ENCODE measurements at regions not wholly inside any gene's neighbourhood (a gene's known extent, or its start where the extent isn't known, plus 50 kb on each side); places are given as distances from the start of the nearest gene placed in this dataset.

DNA sequence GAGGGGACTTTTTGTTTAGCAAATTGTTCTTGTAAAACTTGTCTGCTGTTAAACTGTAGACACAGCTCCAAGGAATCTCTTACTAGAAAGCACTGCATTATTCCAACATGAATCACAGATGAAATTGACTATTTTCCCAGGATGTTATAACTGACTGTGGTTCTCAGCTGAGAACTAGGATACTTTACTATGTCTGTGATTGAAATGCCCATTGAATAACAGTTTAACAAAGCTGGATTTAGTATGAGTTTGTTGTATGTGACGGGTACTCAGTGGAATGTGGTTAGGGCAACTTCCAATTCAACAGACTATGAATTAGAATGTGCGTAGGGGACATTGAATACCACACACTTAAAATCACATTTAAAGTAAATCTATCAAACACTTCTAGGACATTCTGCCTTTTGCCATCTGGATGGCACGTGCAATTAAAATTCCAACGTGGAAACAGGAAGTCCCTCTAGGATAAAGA is 193.4 kb upstream of the PREP start (continued):
- TF ChIP-seq JUNB (IDR thresholded peaks at IDR 0.05; ENCODE audit: unreplicated experiment) (no peak), STAT1 (IDR thresholded peaks at IDR 0.05; ENCODE audit: unreplicated experiment) (no peak), NANOG (IDR thresholded peaks at IDR 0.05; ENCODE audit: borderline replicate concordance) (no peak), ZNF331 (CRISPR knock-in tag; IDR thresholded peaks at IDR 0.05; ENCODE audit: low read depth) (no peak)
- TF ChIP-seq, protein P1, sequence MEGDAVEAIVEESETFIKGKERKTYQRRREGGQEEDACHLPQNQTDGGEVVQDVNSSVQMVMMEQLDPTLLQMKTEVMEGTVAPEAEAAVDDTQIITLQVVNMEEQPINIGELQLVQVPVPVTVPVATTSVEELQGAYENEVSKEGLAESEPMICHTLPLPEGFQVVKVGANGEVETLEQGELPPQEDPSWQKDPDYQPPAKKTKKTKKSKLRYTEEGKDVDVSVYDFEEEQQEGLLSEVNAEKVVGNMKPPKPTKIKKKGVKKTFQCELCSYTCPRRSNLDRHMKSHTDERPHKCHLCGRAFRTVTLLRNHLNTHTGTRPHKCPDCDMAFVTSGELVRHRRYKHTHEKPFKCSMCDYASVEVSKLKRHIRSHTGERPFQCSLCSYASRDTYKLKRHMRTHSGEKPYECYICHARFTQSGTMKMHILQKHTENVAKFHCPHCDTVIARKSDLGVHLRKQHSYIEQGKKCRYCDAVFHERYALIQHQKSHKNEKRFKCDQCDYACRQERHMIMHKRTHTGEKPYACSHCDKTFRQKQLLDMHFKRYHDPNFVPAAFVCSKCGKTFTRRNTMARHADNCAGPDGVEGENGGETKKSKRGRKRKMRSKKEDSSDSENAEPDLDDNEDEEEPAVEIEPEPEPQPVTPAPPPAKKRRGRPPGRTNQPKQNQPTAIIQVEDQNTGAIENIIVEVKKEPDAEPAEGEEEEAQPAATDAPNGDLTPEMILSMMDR (conservative IDR thresholded peaks at IDR 0.05; ENCODE audit: low read depth in 2 of 2), result no peak
- TF ChIP-seq, protein P2, sequence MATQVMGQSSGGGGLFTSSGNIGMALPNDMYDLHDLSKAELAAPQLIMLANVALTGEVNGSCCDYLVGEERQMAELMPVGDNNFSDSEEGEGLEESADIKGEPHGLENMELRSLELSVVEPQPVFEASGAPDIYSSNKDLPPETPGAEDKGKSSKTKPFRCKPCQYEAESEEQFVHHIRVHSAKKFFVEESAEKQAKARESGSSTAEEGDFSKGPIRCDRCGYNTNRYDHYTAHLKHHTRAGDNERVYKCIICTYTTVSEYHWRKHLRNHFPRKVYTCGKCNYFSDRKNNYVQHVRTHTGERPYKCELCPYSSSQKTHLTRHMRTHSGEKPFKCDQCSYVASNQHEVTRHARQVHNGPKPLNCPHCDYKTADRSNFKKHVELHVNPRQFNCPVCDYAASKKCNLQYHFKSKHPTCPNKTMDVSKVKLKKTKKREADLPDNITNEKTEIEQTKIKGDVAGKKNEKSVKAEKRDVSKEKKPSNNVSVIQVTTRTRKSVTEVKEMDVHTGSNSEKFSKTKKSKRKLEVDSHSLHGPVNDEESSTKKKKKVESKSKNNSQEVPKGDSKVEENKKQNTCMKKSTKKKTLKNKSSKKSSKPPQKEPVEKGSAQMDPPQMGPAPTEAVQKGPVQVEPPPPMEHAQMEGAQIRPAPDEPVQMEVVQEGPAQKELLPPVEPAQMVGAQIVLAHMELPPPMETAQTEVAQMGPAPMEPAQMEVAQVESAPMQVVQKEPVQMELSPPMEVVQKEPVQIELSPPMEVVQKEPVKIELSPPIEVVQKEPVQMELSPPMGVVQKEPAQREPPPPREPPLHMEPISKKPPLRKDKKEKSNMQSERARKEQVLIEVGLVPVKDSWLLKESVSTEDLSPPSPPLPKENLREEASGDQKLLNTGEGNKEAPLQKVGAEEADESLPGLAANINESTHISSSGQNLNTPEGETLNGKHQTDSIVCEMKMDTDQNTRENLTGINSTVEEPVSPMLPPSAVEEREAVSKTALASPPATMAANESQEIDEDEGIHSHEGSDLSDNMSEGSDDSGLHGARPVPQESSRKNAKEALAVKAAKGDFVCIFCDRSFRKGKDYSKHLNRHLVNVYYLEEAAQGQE (IDR thresholded peaks at IDR 0.05; ENCODE audit: unreplicated experiment), result no peak
- TF ChIP-seq, protein P3, sequence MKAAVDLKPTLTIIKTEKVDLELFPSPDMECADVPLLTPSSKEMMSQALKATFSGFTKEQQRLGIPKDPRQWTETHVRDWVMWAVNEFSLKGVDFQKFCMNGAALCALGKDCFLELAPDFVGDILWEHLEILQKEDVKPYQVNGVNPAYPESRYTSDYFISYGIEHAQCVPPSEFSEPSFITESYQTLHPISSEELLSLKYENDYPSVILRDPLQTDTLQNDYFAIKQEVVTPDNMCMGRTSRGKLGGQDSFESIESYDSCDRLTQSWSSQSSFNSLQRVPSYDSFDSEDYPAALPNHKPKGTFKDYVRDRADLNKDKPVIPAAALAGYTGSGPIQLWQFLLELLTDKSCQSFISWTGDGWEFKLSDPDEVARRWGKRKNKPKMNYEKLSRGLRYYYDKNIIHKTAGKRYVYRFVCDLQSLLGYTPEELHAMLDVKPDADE (IDR thresholded peaks at IDR 0.05), result no peak

DNA sequence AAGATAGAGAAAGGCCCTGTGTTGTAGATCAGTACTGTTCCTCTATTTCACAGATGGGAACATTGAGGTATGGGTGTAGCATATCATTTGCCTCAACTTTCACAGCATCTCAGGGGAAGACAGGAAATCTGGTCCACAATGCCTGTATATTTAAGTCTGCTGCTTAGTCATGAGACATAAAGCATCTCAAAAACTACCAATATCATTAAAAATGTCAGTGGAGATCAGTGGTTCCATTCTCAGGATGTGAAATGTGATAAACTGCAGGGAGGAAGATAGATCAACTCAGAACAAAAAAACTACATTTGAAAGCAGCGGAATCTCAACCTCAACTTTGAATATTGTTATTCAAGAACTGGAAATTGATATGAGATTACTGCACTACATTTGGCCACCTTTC is 192.9 kb upstream of the PREP start:
- no peak overlapping the region for H2AFZ ChIP-seq
- Mint-ChIP-seq H3K9me3 (no peaks in the 10 kb centered on the region), H3K36me3 (ENCODE audit: low read depth) (no peaks in the 10 kb centered on the region), H3K4me1 (peaks cover 21% of the 10 kb centered on the region), H3K27ac (no peak overlapping the region), H3K4me3 (no peak overlapping the region), H3K27me3 (ENCODE audit: insufficient read depth, low read depth, poor library complexity) (peaks cover 4% of the 10 kb centered on the region)
- no peak overlapping the region for H3K27ac ChIP-seq (ENCODE audit: low read depth)
- no peak for ATAC-seq
- H3K4me3 ChIP-seq, result no peak overlapping the region
- no peaks in the 10 kb centered on the region for H4K20me1 ChIP-seq (replicated peaks; ENCODE audit: insufficient read depth)
- peaks cover 24% of the 10 kb centered on the region for H3K4me1 ChIP-seq (ENCODE audit: insufficient read depth)
- no peaks in the 10 kb centered on the region for H3K36me3 ChIP-seq (ENCODE audit: insufficient read depth)
- no peak for DNase-seq (ENCODE audit: low spot score)
- H3F3A ChIP-seq (replicated peaks; ENCODE audit: low read depth), result no peaks in the 10 kb centered on the region
- H3K4me2 ChIP-seq, result no peak overlapping the region
- no peaks in the 10 kb centered on the region for H3K9me2 ChIP-seq (ENCODE audit: insufficient read depth)
- no peaks in the 10 kb centered on the region for H3K79me2 ChIP-seq (replicated peaks; ENCODE audit: insufficient read depth)
- H3K27me3 ChIP-seq (ENCODE audit: insufficient read depth), result no peaks in the 10 kb centered on the region
- TF ChIP-seq ZNF114 (CRISPR knock-in tag; IDR thresholded peaks at IDR 0.05), result no peak
- TF ChIP-seq JUNB (IDR thresholded peaks at IDR 0.05; ENCODE audit: unreplicated experiment), result no peak
- TF ChIP-seq, protein P4, sequence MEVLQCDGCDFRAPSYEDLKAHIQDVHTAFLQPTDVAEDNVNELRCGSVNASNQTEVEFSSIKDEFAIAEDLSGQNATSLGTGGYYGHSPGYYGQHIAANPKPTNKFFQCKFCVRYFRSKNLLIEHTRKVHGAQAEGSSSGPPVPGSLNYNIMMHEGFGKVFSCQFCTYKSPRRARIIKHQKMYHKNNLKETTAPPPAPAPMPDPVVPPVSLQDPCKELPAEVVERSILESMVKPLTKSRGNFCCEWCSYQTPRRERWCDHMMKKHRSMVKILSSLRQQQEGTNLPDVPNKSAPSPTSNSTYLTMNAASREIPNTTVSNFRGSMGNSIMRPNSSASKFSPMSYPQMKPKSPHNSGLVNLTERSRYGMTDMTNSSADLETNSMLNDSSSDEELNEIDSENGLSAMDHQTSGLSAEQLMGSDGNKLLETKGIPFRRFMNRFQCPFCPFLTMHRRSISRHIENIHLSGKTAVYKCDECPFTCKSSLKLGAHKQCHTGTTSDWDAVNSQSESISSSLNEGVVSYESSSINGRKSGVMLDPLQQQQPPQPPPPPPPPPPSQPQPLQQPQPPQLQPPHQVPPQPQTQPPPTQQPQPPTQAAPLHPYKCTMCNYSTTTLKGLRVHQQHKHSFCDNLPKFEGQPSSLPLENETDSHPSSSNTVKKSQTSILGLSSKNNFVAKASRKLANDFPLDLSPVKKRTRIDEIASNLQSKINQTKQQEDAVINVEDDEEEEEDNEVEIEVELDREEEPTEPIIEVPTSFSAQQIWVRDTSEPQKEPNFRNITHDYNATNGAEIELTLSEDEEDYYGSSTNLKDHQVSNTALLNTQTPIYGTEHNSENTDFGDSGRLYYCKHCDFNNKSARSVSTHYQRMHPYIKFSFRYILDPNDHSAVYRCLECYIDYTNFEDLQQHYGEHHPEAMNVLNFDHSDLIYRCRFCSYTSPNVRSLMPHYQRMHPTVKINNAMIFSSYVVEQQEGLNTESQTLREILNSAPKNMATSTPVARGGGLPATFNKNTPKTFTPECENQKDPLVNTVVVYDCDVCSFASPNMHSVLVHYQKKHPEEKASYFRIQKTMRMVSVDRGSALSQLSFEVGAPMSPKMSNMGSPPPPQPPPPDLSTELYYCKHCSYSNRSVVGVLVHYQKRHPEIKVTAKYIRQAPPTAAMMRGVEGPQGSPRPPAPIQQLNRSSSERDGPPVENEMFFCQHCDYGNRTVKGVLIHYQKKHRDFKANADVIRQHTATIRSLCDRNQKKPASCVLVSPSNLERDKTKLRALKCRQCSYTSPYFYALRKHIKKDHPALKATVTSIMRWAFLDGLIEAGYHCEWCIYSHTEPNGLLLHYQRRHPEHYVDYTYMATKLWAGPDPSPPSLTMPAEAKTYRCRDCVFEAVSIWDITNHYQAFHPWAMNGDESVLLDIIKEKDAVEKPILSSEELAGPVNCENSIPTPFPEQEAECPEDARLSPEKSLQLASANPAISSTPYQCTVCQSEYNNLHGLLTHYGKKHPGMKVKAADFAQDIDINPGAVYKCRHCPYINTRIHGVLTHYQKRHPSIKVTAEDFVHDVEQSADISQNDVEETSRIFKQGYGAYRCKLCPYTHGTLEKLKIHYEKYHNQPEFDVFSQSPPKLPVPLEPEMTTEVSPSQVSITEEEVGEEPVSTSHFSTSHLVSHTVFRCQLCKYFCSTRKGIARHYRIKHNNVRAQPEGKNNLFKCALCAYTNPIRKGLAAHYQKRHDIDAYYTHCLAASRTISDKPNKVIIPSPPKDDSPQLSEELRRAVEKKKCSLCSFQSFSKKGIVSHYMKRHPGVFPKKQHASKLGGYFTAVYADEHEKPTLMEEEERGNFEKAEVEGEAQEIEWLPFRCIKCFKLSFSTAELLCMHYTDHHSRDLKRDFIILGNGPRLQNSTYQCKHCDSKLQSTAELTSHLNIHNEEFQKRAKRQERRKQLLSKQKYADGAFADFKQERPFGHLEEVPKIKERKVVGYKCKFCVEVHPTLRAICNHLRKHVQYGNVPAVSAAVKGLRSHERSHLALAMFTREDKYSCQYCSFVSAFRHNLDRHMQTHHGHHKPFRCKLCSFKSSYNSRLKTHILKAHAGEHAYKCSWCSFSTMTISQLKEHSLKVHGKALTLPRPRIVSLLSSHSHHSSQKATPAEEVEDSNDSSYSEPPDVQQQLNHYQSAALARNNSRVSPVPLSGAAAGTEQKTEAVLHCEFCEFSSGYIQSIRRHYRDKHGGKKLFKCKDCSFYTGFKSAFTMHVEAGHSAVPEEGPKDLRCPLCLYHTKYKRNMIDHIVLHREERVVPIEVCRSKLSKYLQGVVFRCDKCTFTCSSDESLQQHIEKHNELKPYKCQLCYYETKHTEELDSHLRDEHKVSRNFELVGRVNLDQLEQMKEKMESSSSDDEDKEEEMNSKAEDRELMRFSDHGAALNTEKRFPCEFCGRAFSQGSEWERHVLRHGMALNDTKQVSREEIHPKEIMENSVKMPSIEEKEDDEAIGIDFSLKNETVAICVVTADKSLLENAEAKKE (CRISPR knock-in tag; IDR thresholded peaks at IDR 0.05), result no peak
- TF ChIP-seq, protein P2 (IDR thresholded peaks at IDR 0.05; ENCODE audit: unreplicated experiment), result no peak
